ENCODE measurements at regions not wholly inside any gene's neighbourhood (a gene's known extent, or its start where the extent isn't known, plus 50 kb on each side); places are given as distances from the start of the nearest gene placed in this dataset.

- TF ChIP-seq POLR2AphosphoS5 (IDR thresholded peaks at IDR 0.05; ENCODE audit: low read depth, low read length): no peak
- TF ChIP-seq TCF12 (IDR thresholded peaks at IDR 0.05; ENCODE audit: low read depth, low read length): no peak
These were observed 364.8 kb upstream of the PROK2 start (continued) for GRCh38 chr3:72149645-72150300.

All from H1 (cell line).